ENCODE measurements at regions not wholly inside any gene's neighbourhood (a gene's known extent, or its start where the extent isn't known, plus 50 kb on each side); places are given as distances from the start of the nearest gene placed in this dataset.

DNA sequence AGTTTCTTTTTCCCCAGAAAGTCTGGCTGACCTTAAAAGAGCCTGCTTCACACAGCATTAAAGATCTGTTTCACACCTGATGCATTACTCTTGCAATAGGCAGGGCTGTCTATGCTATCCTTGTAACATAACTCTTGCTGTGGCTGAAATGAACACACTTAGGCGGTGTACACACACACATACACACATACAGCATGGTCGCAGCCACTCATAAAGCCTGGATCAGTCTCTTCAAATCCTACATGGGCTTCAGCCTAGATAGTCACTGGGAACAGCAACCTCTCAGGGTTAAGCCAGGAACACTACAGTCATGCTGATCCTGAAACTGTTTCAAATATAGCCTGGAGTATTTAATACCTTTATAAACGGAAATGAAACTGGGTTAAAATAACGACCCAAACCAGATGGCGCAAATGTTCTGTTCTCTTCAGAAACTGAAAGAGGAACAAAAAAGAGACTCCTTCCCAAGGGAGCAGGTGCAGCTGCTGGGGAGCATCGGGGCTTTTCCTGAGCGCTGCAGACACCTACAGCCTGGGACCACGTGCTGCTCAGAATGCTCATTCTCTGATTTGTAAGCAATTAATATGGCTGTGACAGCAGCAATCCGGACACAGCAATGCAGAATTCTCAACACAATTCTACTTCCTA lies 61.0 kb upstream of the SFMBT2 start:
- WGBS, 4 donors: 52 to 62% (median 58%) methylated on average over 9 of the region's 9 CpGs
- ATAC-seq (peak in 3 of 4 donors; percentile 33 to 53 (median 34)), DNase-seq (no peak)
- no peaks in the 10 kb centered on the region for H3K27me3 ChIP-seq
- H3K4me3 ChIP-seq: peak overlapping the region in 1 of 12 donors; percentile 34
- no peaks in the 10 kb centered on the region for H3K9me3 ChIP-seq
- peaks cover 0 to 38% (median 9%) of the 10 kb centered on the region in 12 donors for H3K4me1 ChIP-seq
- H3K27ac ChIP-seq: peak overlapping the region in 1 of 12 donors; percentile 79
- no peaks in the 10 kb centered on the region for H3K36me3 ChIP-seq
- TF ChIP-seq, protein P1, sequence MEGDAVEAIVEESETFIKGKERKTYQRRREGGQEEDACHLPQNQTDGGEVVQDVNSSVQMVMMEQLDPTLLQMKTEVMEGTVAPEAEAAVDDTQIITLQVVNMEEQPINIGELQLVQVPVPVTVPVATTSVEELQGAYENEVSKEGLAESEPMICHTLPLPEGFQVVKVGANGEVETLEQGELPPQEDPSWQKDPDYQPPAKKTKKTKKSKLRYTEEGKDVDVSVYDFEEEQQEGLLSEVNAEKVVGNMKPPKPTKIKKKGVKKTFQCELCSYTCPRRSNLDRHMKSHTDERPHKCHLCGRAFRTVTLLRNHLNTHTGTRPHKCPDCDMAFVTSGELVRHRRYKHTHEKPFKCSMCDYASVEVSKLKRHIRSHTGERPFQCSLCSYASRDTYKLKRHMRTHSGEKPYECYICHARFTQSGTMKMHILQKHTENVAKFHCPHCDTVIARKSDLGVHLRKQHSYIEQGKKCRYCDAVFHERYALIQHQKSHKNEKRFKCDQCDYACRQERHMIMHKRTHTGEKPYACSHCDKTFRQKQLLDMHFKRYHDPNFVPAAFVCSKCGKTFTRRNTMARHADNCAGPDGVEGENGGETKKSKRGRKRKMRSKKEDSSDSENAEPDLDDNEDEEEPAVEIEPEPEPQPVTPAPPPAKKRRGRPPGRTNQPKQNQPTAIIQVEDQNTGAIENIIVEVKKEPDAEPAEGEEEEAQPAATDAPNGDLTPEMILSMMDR (IDR thresholded peaks at IDR 0.05): no peak
- no peak for TF ChIP-seq POLR2A (IDR thresholded peaks at IDR 0.05)
- intact Hi-C loops (cut with DNase I): no loop called here

DNA sequence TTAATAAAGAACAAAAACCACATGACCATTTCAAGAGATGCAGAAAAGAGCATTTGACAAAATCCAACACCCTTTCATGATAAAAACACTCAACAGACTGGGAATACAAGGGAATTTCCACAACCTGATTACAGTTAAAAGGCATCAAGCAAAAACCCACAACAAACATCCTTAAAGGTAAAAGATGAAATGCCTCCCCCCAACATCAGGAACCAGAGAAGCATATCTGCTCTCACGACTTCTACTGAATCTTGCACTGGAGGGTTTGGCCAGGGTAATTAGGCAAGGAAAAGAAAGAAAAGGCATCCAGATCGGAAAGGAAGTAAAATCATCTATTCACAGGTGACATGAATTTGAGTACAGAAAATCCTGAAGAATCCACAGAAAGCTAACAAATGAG lies 59.5 kb upstream of the SFMBT2 start:
- Histone ChIP-seq H3K27me3 (no peaks in the 10 kb centered on the region), H3K36me3 (no peaks in the 10 kb centered on the region), H3K4me1 (peaks cover 0 to 24% (median 3%) of the 10 kb centered on the region in 12 donors), H3K4me3 (no peak overlapping the region), H3K9me3 (no peaks in the 10 kb centered on the region), H3K27ac (no peak overlapping the region)
- TF ChIP-seq POLR2A (IDR thresholded peaks at IDR 0.05): no peak
- WGBS, 4 donors: 77 to 91% (median 85%) methylated on average over 2 of the region's 2 CpGs
- DNase-seq (no peak), ATAC-seq (no peak)
- intact Hi-C loops (cut with DNase I): no loop called here

DNA sequence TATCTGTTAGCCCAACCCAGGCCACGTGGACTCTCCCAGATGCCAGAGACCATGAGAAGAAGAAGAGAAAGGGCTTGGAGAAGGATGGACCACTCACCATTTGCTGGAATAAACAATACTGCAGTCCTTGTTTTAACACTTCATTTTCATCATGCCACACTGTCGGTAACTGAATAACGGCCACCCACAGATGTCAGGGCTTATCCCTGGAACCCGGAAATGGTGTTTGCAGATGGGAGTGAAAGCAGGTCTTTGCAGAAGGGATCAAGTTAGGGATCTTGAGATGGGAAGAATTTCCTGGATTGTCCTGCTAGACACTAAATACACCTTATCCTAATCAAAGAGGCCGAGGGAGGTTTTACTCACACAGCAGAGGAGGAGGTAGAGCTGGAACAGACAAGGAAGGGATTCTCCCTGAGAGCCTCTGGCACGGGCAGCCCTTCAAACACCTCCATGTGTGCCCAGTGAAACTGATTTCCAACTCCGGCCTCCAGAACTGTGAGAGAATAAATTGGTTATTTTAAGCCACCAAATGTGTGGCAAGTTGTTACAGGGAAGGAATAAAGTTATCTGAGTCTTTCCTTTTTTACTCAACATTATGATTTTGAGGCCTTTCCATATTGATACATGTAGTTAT lies 56.3 kb upstream of the SFMBT2 start:
- Histone ChIP-seq H3K4me3 (no peak overlapping the region), H3K9me3 (no peaks in the 10 kb centered on the region), H3K27me3 (no peaks in the 10 kb centered on the region), H3K36me3 (no peaks in the 10 kb centered on the region), H3K27ac (no peak overlapping the region), H3K4me1 (peaks cover 0 to 16% (median 0%) of the 10 kb centered on the region in 12 donors)
- 45 to 57% (median 52%) methylated on average over 7 of the region's 7 CpGs for WGBS, 4 donors
- intact Hi-C loops (cut with DNase I): no loop called here
- peak in 1 of 4 donors; percentile 37 for ATAC-seq
- TF ChIP-seq, protein P1 (IDR thresholded peaks at IDR 0.05): no peak
- no peak for TF ChIP-seq POLR2A (IDR thresholded peaks at IDR 0.05)
- DNase-seq: no peak

DNA sequence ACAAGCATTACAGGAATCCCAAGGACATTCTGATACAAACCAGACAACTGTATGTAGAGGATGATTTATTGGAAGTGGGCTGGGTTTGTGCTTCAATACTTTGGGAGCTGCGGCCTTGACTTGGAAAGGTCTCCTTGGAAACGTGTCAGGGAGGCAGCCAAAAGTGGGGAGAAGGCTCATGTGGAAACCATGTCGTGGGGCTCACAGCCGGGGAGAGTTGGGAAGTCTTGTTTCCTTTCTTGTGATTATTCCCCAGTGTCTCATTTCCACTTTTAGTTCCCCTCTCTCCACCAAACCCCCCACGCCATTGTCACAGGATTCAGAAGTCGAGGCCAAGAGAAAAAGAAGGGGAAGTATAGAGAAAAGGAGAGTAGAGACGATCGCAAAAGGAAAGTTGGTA lies 53.9 kb upstream of the SFMBT2 start:
- DNase-seq (no peak), ATAC-seq (no peak)
- no peak overlapping the region for H3K4me3 ChIP-seq
- no peaks in the 10 kb centered on the region for H3K4me1 ChIP-seq
- intact Hi-C loops (cut with DNase I): no loop called here
- H3K36me3 ChIP-seq: no peaks in the 10 kb centered on the region
- H3K9me3 ChIP-seq: no peaks in the 10 kb centered on the region
- WGBS, 4 donors: 70 to 82% (median 78%) methylated on average over 8 of the region's 8 CpGs
- TF ChIP-seq, protein P1 (IDR thresholded peaks at IDR 0.05): no peak
- TF ChIP-seq POLR2A (IDR thresholded peaks at IDR 0.05): no peak
- H3K27ac ChIP-seq: peak overlapping the region in 1 of 12 donors; percentile 66
- H3K27me3 ChIP-seq: no peaks in the 10 kb centered on the region

All from heart left ventricle (tissue), 16 donors.